Endothelial cell of umbilical vein (primary cell): ENCODE measurements at regions not wholly inside any gene's neighbourhood (a gene's known extent, or its start where the extent isn't known, plus 50 kb on each side); places are given as distances from the start of the nearest gene placed in this dataset.

Experiments used
- BruUV-seq: library from RNA; stranded (reverse); fragments of 400-500 nt; replicated peaks from 2 replicates; lab custom pipeline; 2021; lab: Mats Ljungman, UMichigan
- CTCF ChIA-PET: fragments of 300-600, 350-600 bp; sonication (Branson Sonifier 250); formaldehyde crosslinking; loops from one replicate; lab custom pipeline; 2021; ENCODE audit warnings: antibody characterized with exemption, inconsistent platforms; lab: Charles Lee
- POLR2A ChIA-PET: fragments of 300-600, 350-600 bp; sonication (Branson Sonifier 250); formaldehyde crosslinking; loops from one replicate; lab custom pipeline; 2021; ENCODE audit warnings: antibody characterized with exemption, inconsistent platforms; lab: Charles Lee
- DNase-seq: peaks from one replicate; pipeline ENCODE4 v3.0.0-alpha.2; 2011; ENCODE audit warnings: low read depth, low spot score
- FAIRE-seq: peaks from 2 replicates; lab custom pipeline; 2011; peaks lifted over from hg19 to GRCh38; lab: Jason Lieb, UNC
- H2AFZ ChIP-seq: 2 replicates; pipeline ENCODE4 v1.6.0; 2012; ENCODE audit warnings: low read depth, low read length, control low read depth, inconsistent platforms
- H3K27ac ChIP-seq: 2 replicates; pipeline ENCODE4 v1.5.1; 2011; ENCODE audit warnings: low read depth, mild to moderate bottlenecking, control low read depth, low read length, moderate library complexity; ENCODE audit not compliant: insufficient read depth
- H3K27me3 ChIP-seq, 2 experiments: 2 replicates each; pipeline versions ENCODE4 v1.6.0 to v1.6.1; 2011; ENCODE audit warnings: low read length in 2 of 2, mixed read lengths in 1 of 2; ENCODE audit not compliant: control insufficient read depth in 2 of 2, insufficient read depth in 2 of 2
- H3K36me3 ChIP-seq, 2 experiments: 2 replicates in 1 of 2; 3 replicates in 1 of 2; pipeline ENCODE4 v1.5.1; 2011; ENCODE audit warnings: low read length in 2 of 2, mild to moderate bottlenecking in 1 of 2, moderate library complexity in 1 of 2; ENCODE audit not compliant: control insufficient read depth in 2 of 2, insufficient read depth in 2 of 2; ENCODE audit errors: extremely low read depth in 1 of 2
- H3K4me1 ChIP-seq: 3 replicates; pipeline ENCODE4 v1.5.1; 2011; ENCODE audit warnings: mild to moderate bottlenecking, low read length; ENCODE audit not compliant: control insufficient read depth, insufficient read depth; ENCODE audit errors: extremely low read depth
- H3K4me2 ChIP-seq: 2 replicates; pipeline ENCODE4 v1.6.1; 2011; ENCODE audit warnings: low read length, control low read depth, mixed read lengths; ENCODE audit not compliant: insufficient read depth
- H3K4me3 ChIP-seq, 3 experiments: fragments of 200-600 bp in 1 of 3; sonication (generic), shearing (Covaris generic) in 1 of 3; replicated peaks in 1 of 3; 2 replicates each; pipeline ENCODE4 v1.5.1; 2011 to 2016; ENCODE audit warnings: control low read depth in 3 of 3, low read length in 3 of 3, mild to moderate bottlenecking in 2 of 3, inconsistent platforms in 1 of 3, low read depth in 1 of 3, moderate library complexity in 1 of 3; ENCODE audit not compliant: insufficient read depth in 1 of 3
- H3K79me2 ChIP-seq: 2 replicates; pipeline ENCODE4 v1.6.0; 2012; ENCODE audit warnings: low read length, inconsistent platforms; ENCODE audit not compliant: control insufficient read depth, insufficient read depth
- H3K9ac ChIP-seq: replicated peaks from 2 replicates; pipeline ENCODE3; 2011; ENCODE audit warnings: low read length, control low read depth; ENCODE audit not compliant: insufficient read depth; ENCODE audit errors: extremely low read depth
- H3K9me1 ChIP-seq: replicated peaks from 3 replicates; pipeline ENCODE4 v1.6.0; 2011; ENCODE audit warnings: mild to moderate bottlenecking, low read length; ENCODE audit not compliant: control insufficient read depth, insufficient read depth; ENCODE audit errors: extremely low read depth
- H3K9me3 ChIP-seq: replicated peaks from 2 replicates; pipeline ENCODE4 v1.5.1; 2012; ENCODE audit warnings: low read length, inconsistent platforms; ENCODE audit not compliant: control insufficient read depth, insufficient read depth
- H4K20me1 ChIP-seq: replicated peaks from 2 replicates; pipeline ENCODE3; 2011; ENCODE audit warnings: mild to moderate bottlenecking, low read length; ENCODE audit not compliant: control insufficient read depth, insufficient read depth; ENCODE audit errors: extremely low read depth
- CTCF ChIP-seq, 2 donors: IDR thresholded peaks; 1 replicate in 1 of 2; 2 replicates in 1 of 2; pipeline ENCODE4 v1.5.1; 2011; ENCODE audit warnings: low read length in 2 of 2, mild to moderate bottlenecking in 2 of 2, moderate library complexity in 2 of 2, control low read depth in 1 of 2, inconsistent platforms in 1 of 2, low read depth in 1 of 2; ENCODE audit not compliant: insufficient read depth in 1 of 2; ENCODE audit errors: extremely low read depth in 1 of 2
- EZH2 ChIP-seq: IDR thresholded peaks from 2 replicates; pipeline ENCODE4 v1.6.1; 2012; ENCODE audit warnings: borderline replicate concordance, low read depth, mild to moderate bottlenecking, moderate library complexity, low read length, inconsistent platforms; ENCODE audit not compliant: severe bottlenecking
- FOS ChIP-seq: IDR thresholded peaks from 2 replicates; pipeline ENCODE4 v1.6.1; 2011; ENCODE audit warnings: mild to moderate bottlenecking, low read length, moderate library complexity, borderline replicate concordance; ENCODE audit not compliant: insufficient read depth
- GATA2 ChIP-seq: IDR thresholded peaks from 2 replicates; pipeline ENCODE4 v1.7.0; 2011; ENCODE audit warnings: low read depth, mild to moderate bottlenecking, moderate library complexity, mixed read lengths, low read length; ENCODE audit not compliant: insufficient read length, insufficient read depth
- JUN ChIP-seq: IDR thresholded peaks from 2 replicates; pipeline ENCODE4 v1.6.1; 2011; ENCODE audit warnings: borderline replicate concordance, low read depth; ENCODE audit not compliant: insufficient read length, insufficient read depth
- MAX ChIP-seq: IDR thresholded peaks from 2 replicates; pipeline ENCODE4 v1.6.1; 2011; ENCODE audit not compliant: insufficient read depth, insufficient read length
- MYC ChIP-seq: IDR thresholded peaks from one replicate; pipeline ENCODE4 v1.6.1; 2011; ENCODE audit warnings: mild to moderate bottlenecking, low read depth, low read length
- POLR2A ChIP-seq: IDR thresholded peaks from 2 replicates; pipeline ENCODE4 v1.6.1; 2012; ENCODE audit warnings: low read depth, mild to moderate bottlenecking, control low read depth, low read length
- POLR2AphosphoS5 ChIP-seq: IDR thresholded peaks from 2 replicates; pipeline ENCODE4 v1.6.1; 2012; ENCODE audit warnings: low read depth, mild to moderate bottlenecking, control low read depth, low read length, moderate library complexity; ENCODE audit not compliant: insufficient read depth
- dilution Hi-C: fragments of 300-500 bp; cut with MboI; formaldehyde crosslinking; loops from one replicate; pipeline ENCODE4 v1.15.0; 2019; ENCODE audit warnings: low sequenced_read_pairs; ENCODE audit not compliant: extremely low pct_ligation_motif_present
- intact Hi-C: fragments of 100-400 bp; cut with micrococcal nuclease; formaldehyde crosslinking; loops from one replicate; pipeline ENCODE4 v1.10.0; 2022

GRCh38 chr2:122445003-122445402 is 689.6 kb downstream of the TSN start:
- Histone ChIP-seq H3K9me3 (no peaks in the 10 kb centered on the region), H3K36me3 (no peaks in the 10 kb centered on the region), H2AFZ (no peak overlapping the region), H3K4me2 (no peak overlapping the region), H3K27me3 (no peaks in the 10 kb centered on the region), H3K79me2 (no peaks in the 10 kb centered on the region), H3K27ac (no peak overlapping the region), H3K4me3 (no peak overlapping the region), H3K4me1 (no peaks in the 10 kb centered on the region), H4K20me1 (no peaks in the 10 kb centered on the region), H3K9me1 (no peaks in the 10 kb centered on the region), H3K9ac (no peak overlapping the region)
- no TSS peak for BruUV-seq
- POLR2A ChIA-PET: no interaction called here
- DNase-seq (no peak), FAIRE-seq (no peak)
- CTCF ChIA-PET: no interaction called here
- intact Hi-C loops (no loop called here), dilution Hi-C loops (no loop called here)
- TF ChIP-seq MYC (no peak), POLR2A (no peak), JUN (no peak), POLR2AphosphoS5 (no peak), CTCF (IDR thresholded peaks at IDR 0.05; ENCODE audit: extremely low read depth in 1 of 2, insufficient read depth in 1 of 2, low read depth in 1 of 2, low read length in 2 of 2) (no peak), FOS (no peak), MAX (no peak), GATA2 (no peak), EZH2 (no peak)
